ENCODE measurements at regions not wholly inside any gene's neighbourhood (a gene's known extent, or its start where the extent isn't known, plus 50 kb on each side); places are given as distances from the start of the nearest gene placed in this dataset.
"Not testable (repeated sequence)": the region's sequence is repeated elsewhere in the genome, so short reads cannot be mapped to it uniquely, and the experiment has no call there.

DNA sequence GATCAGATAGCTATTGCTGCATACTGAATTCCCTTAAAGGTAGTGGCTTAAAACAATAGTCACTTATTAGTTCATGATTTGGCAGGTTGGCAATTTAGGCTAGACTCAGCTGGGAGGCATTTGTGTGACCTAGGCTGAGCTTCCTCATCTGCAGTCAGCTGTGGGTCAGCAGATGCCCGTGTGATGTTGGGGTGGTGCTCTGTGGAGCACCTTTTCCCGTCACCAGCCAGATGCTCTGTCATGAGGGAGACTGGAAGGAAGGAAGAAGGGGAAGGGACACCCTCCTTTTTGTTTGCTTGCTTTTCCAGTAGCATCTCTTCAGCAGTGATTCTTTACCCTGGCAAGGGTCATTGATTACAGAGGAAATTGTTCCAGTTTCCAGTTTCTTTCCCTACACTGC lies 99.1 kb downstream of the NPIPB5 start:
- TF ChIP-seq POLR2A (IDR thresholded peaks at IDR 0.05): not testable (repeated sequence)
- TF ChIP-seq, protein P1, sequence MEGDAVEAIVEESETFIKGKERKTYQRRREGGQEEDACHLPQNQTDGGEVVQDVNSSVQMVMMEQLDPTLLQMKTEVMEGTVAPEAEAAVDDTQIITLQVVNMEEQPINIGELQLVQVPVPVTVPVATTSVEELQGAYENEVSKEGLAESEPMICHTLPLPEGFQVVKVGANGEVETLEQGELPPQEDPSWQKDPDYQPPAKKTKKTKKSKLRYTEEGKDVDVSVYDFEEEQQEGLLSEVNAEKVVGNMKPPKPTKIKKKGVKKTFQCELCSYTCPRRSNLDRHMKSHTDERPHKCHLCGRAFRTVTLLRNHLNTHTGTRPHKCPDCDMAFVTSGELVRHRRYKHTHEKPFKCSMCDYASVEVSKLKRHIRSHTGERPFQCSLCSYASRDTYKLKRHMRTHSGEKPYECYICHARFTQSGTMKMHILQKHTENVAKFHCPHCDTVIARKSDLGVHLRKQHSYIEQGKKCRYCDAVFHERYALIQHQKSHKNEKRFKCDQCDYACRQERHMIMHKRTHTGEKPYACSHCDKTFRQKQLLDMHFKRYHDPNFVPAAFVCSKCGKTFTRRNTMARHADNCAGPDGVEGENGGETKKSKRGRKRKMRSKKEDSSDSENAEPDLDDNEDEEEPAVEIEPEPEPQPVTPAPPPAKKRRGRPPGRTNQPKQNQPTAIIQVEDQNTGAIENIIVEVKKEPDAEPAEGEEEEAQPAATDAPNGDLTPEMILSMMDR (IDR thresholded peaks at IDR 0.05): not testable (repeated sequence)
